HG03439 (cell line): ENCODE measurements at regions not wholly inside any gene's neighbourhood (a gene's known extent, or its start where the extent isn't known, plus 50 kb on each side); places are given as distances from the start of the nearest gene placed in this dataset.

Experiments
- ATAC-seq: cut with Tn5 transposase; IDR thresholded peaks from one replicate; pipeline ENCODE4 v1.9.1; 2021; ENCODE audit warnings: mild to moderate bottlenecking, moderate library complexity; ENCODE audit not compliant: unreplicated experiment

- no peak for ATAC-seq
Observed at GRCh38 chr12:124240493-124240892, 54.4 kb upstream of the RFLNA start.

- no peak for ATAC-seq
Observed at GRCh38 chr12:124241776-124242528, 52.9 kb upstream of the RFLNA start.

- no peak for ATAC-seq
Observed at GRCh38 chr12:124242529-124243065, 52.3 kb upstream of the RFLNA start.

- no peak for ATAC-seq
Observed at GRCh38 chr12:124243936-124244335, 51.0 kb upstream of the RFLNA start.
